VCaP (cell line): ENCODE measurements at regions not wholly inside any gene's neighbourhood (a gene's known extent, or its start where the extent isn't known, plus 50 kb on each side); places are given as distances from the start of the nearest gene placed in this dataset.

Source experiments
- H3K27ac ChIP-seq: fragments of 450-650 bp; 2 replicates; pipeline ENCODE4 v1.5.1; 2017
- CTCF ChIP-seq: fragments of 450-650 bp; conservative IDR thresholded peaks from 2 replicates; pipeline ENCODE4 v1.5.1; 2017; ENCODE audit warnings: mild to moderate bottlenecking, moderate library complexity

GRCh38 chr10:80708185-80708584 is 170.5 kb downstream of the SH2D4B start:
- no peak for TF ChIP-seq CTCF
- no peak overlapping the region for H3K27ac ChIP-seq

GRCh38 chr10:80708808-80709207 is 171.1 kb downstream of the SH2D4B start:
- no peak overlapping the region for H3K27ac ChIP-seq
- TF ChIP-seq CTCF = no peak

- no peak for TF ChIP-seq CTCF
- H3K27ac ChIP-seq = no peak overlapping the region
Observed at GRCh38 chr10:80709866-80710265, 172.2 kb downstream of the SH2D4B start.

GRCh38 chr10:80713398-80713928 is 175.8 kb downstream of the SH2D4B start:
- TF ChIP-seq CTCF = no peak
- H3K27ac ChIP-seq = no peak overlapping the region

- H3K27ac ChIP-seq = no peak overlapping the region
- TF ChIP-seq CTCF = no peak
Observed at GRCh38 chr10:80714566-80714965, 176.9 kb downstream of the SH2D4B start.

GRCh38 chr10:80718024-80718423 is 180.3 kb downstream of the SH2D4B start:
- H3K27ac ChIP-seq = no peak overlapping the region
- TF ChIP-seq CTCF = no peak

GRCh38 chr10:80719935-80720334 is 182.2 kb downstream of the SH2D4B start:
- no peak overlapping the region for H3K27ac ChIP-seq
- TF ChIP-seq CTCF = no peak
